BJ (cell line): ENCODE measurements at regions not wholly inside any gene's neighbourhood (a gene's known extent, or its start where the extent isn't known, plus 50 kb on each side); places are given as distances from the start of the nearest gene placed in this dataset.
A peak's percentile ranks its signal among the peaks of the same experiment; 100 is the strongest.

ENCODE experiments used
- CTCF ChIA-PET: fragments of 350-600 bp; formaldehyde crosslinking; extraction: SDS; loops from one replicate; lab custom pipeline; 2021; ENCODE audit warnings: antibody characterized with exemption, inconsistent platforms; lab: Yijun Ruan, JAX
- POLR2A ChIA-PET: fragments of 300-600 bp; sonication (Branson Sonifier 250); formaldehyde crosslinking; extraction: SDS; loops from one replicate; lab custom pipeline; 2021; ENCODE audit warnings: antibody characterized with exemption; lab: Charles Lee
- DNase-seq: peaks from one replicate; pipeline ENCODE4 v3.0.0-alpha.2; 2011; ENCODE audit warnings: low read depth
- H3K27me3 ChIP-seq: 2 replicates; pipeline ENCODE4 v1.6.0; 2011; ENCODE audit warnings: low read length; ENCODE audit not compliant: control insufficient read depth, insufficient read depth
- H3K36me3 ChIP-seq: 2 replicates; pipeline ENCODE4 v1.5.1; 2011; ENCODE audit warnings: low read length; ENCODE audit not compliant: control insufficient read depth, insufficient read depth
- H3K4me3 ChIP-seq: 2 replicates; pipeline ENCODE4 v1.5.1; 2011; ENCODE audit warnings: low read depth, mild to moderate bottlenecking, control low read depth, low read length
- CTCF ChIP-seq: IDR thresholded peaks from 2 replicates; pipeline ENCODE4 v1.5.1; 2011; ENCODE audit warnings: low read depth, mild to moderate bottlenecking, control low read depth, inconsistent platforms, low read length, moderate library complexity; ENCODE audit not compliant: insufficient read depth

DNA sequence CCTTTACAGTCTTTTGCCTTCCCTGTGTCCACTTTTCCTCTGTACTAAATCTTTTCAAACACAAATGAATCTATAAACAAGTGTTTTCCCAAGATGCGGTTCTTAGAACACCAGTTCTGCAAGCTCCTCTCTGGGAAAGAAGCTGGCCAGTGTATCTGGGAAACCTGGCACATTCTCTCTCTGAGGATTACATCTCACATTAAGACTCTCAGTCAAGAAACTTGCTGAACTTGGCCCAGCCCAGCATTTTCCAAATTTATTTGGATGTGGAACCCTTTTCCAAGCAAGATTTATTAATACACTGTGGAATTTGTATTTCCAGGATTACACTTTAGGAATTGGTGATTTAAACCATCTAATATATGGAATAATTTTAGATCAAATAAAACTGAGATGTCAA lies 105.7 kb downstream of the ZNF281 start:
- H3K4me3 ChIP-seq: no peak overlapping the region
- POLR2A ChIA-PET: no interaction called here
- no peak for DNase-seq
- H3K27me3 ChIP-seq: no peaks in the 10 kb centered on the region
- no peaks in the 10 kb centered on the region for H3K36me3 ChIP-seq
- CTCF ChIA-PET: interaction anchor here (1.2 to 1.8 kb wide), 3 partner anchors 92 to 194 kb away, joined by 3 to 5 read pairs (median 3); no protein-coding TSS in a partner anchor
- TF ChIP-seq CTCF: no peak

GRCh38 chr1:200302921-200303290 lies 106.9 kb downstream of the ZNF281 start:
- ChIA-PET CTCF (interaction anchor here (0.6 to 1.2 kb wide), 3 partner anchors 28 to 517 kb away, joined by 3 to 4 read pairs (median 3); no protein-coding TSS in a partner anchor), POLR2A (no interaction called here)
- peak overlapping the region; percentile 53 for H3K4me3 ChIP-seq
- no peaks in the 10 kb centered on the region for H3K27me3 ChIP-seq
- TF ChIP-seq CTCF: no peak
- H3K36me3 ChIP-seq: no peaks in the 10 kb centered on the region
- no peak for DNase-seq

DNA sequence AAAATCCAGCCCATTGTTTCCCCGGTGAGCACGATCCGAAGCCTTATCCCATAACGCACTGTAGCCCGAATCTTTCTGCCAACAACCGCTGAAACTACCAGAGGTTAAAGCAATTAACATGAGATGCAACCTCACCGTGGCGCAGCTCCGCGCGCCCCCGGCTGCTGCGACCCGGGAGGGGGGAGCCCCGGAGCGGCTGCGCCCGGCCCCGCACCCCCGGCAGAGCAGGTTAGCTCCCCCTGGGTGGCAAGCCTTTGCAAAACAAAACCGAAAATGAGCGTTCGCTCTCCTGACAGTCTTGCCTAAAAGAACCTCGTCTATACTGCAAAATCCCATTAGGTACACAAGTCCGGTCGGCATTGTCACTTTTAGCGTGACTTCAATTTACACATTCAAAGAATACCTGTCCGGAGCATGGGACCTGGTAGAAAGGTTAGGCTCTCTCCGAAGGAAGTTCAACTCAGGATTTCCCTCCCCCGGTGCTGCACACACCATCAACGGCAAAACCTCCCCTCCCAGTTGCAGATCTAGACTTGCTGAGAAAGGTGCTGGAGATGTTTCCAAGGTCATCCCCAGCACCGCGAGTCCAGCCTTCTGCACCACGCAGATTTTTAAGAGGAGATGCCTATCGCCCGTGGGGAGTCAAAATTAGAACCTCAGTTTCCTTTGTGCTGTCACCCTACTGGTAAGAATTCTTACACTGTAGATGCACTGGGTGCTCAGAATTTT lies 107.5 kb downstream of the ZNF281 start:
- DNase-seq: no peak
- POLR2A ChIA-PET: interaction anchor here (0.9 kb wide), 1 partner anchor 70 kb away, joined by 3 read pairs; no protein-coding TSS in a partner anchor

DNA sequence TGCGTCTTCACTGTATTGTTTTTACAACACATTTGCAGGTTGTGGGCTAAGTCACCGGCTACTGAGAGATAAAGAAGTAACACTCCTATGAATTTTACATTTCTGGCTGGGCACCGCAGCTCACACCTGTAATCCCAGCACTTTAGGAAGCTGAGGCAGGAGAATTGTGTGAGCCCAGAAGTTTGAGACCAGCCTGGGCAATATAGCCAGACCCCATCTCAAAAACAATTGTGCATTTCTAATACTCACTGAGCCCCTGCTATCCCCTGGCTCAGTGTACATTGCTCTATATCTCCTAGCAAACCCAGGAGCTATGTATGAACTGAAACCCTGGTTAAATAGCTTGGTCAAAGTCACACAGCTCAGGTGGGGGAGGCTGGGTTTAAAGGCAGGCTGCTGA lies 108.7 kb downstream of the ZNF281 start:
- no peaks in the 10 kb centered on the region for H3K36me3 ChIP-seq
- ChIA-PET CTCF (interaction anchor here (0.6 to 1.3 kb wide), 4 partner anchors 20 to 1911 kb away, joined by 3 to 4 read pairs (median 3); no protein-coding TSS in a partner anchor), POLR2A (no interaction called here)
- DNase-seq: no peak
- no peak for TF ChIP-seq CTCF
- H3K27me3 ChIP-seq: no peaks in the 10 kb centered on the region
- H3K4me3 ChIP-seq: no peak overlapping the region

More for the DNA sequence above, 107.5 kb downstream of the ZNF281 start:
- TF ChIP-seq CTCF: no peak
- H3K36me3 ChIP-seq: no peaks in the 10 kb centered on the region
- no peaks in the 10 kb centered on the region for H3K27me3 ChIP-seq
- CTCF ChIA-PET: interaction anchor here (0.8 to 1.3 kb wide), 4 partner anchors 12 to 51 kb away, joined by 3 to 4 read pairs (median 4); no protein-coding TSS in a partner anchor
- H3K4me3 ChIP-seq: peak overlapping the region; percentile 53

- no peak for DNase-seq
- TF ChIP-seq CTCF: no peak
- CTCF ChIA-PET: interaction anchor here (1.0 to 1.5 kb wide), 3 partner anchors 80 to 189 kb away, joined by 3 to 5 read pairs (median 3); no protein-coding TSS in a partner anchor
- no peaks in the 10 kb centered on the region for H3K27me3 ChIP-seq
- POLR2A ChIA-PET: no interaction called here
- H3K4me3 ChIP-seq: no peak overlapping the region
- no peaks in the 10 kb centered on the region for H3K36me3 ChIP-seq
Observed at GRCh38 chr1:200299571-200299970, 110.3 kb downstream of the ZNF281 start.
